Activated T-helper 1 cell treated with anti-CD3 and anti-CD28 coated beads, Interleukin-12 subunit alpha, Interleukin-12 subunit beta, Interleukin-2, Interleukin-4 antibody, amounts not matched to agents 30 ng/mL and 10 ng/mL and 1 ng/mL, durations not matched to agents 14 hours and 24 hours and 36 hours (primary cell): ENCODE measurements at regions not wholly inside any gene's neighbourhood (a gene's known extent, or its start where the extent isn't known, plus 50 kb on each side); places are given as distances from the start of the nearest gene placed in this dataset.

ENCODE experiments used
- DNase-seq: peaks from one replicate; pipeline ENCODE4 v3.0.0; 2021; ENCODE audit warnings: low spot score
- H3K27ac Mint-ChIP-seq: one replicate; pipeline ENCODE4 v1.8.0; 2021; ENCODE audit warnings: mild to moderate bottlenecking, mixed read lengths
- H3K27me3 Mint-ChIP-seq: one replicate; pipeline ENCODE4 v1.8.0; 2022; ENCODE audit warnings: mild to moderate bottlenecking, moderate library complexity, mixed read lengths; ENCODE audit not compliant: insufficient read depth
- H3K36me3 Mint-ChIP-seq: one replicate; pipeline ENCODE4 v1.8.0; 2021; ENCODE audit warnings: low read depth, mixed read lengths
- H3K4me1 Mint-ChIP-seq: one replicate; pipeline ENCODE4 v1.8.0; 2021; ENCODE audit warnings: low read depth, mixed read lengths
- H3K4me3 Mint-ChIP-seq: one replicate; pipeline ENCODE4 v1.8.0; 2021; ENCODE audit warnings: mild to moderate bottlenecking, moderate library complexity, mixed read lengths
- H3K9me3 Mint-ChIP-seq: one replicate; pipeline ENCODE4 v1.8.0; 2021; ENCODE audit warnings: mixed read lengths
- intact Hi-C: fragments of 100-400 bp; cut with micrococcal nuclease; formaldehyde crosslinking; loops from one replicate; pipeline ENCODE4 v1.15.1; 2024

DNA sequence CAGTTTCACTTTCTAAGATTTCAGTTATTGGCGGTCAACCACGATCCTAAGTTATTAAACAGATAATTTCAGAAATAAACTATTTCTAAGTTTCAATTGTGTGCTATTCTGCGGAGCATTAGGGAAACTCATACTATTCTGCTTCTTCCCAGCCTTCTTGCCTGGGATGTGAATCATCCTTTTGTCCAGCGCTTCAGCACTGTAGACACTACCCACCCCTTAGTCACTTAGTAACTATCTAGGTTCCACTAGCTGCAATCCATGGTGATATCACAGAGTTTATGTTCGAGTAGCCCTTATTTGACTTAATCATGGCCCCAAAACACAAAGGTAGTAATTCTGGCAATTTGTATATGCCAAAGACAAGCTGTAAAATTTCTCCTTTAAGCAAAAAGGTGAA lies 279.9 kb upstream of the ADAMTS5 start:
- Mint-ChIP-seq H3K4me3 (no peak overlapping the region), H3K27me3 (no peaks in the 10 kb centered on the region)
- no peak for DNase-seq

DNA sequence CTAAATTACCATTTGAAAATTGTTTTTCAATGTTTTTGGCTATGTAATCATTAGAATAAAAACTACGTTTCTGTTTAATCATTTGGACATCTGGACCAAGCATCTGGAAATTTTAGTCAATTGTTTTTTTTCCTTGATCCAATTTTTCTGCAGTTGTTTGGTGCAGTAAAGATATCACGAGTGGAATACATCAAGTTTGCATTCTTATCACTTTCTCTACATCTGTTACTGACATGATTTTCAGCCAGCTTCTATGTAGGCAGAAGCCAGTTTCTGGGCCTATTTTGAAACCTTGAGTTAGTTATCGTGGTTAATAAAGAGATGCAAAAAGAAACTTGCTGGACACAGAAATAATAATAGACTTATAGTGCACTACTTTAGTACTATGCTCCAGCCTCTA lies 277.9 kb upstream of the ADAMTS5 start:
- DNase-seq = no peak
- Mint-ChIP-seq H3K27ac (no peak overlapping the region), H3K27me3 (no peaks in the 10 kb centered on the region), H3K4me3 (no peak overlapping the region), H3K36me3 (no peaks in the 10 kb centered on the region), H3K4me1 (no peaks in the 10 kb centered on the region), H3K9me3 (no peaks in the 10 kb centered on the region)
- intact Hi-C loops = no loop called here

More for the DNA sequence above, 279.9 kb upstream of the ADAMTS5 start:
- peaks cover 3% of the 10 kb centered on the region for H3K9me3 Mint-ChIP-seq
- H3K36me3 Mint-ChIP-seq = no peaks in the 10 kb centered on the region
- H3K4me1 Mint-ChIP-seq = no peaks in the 10 kb centered on the region
- no peak overlapping the region for H3K27ac Mint-ChIP-seq
- intact Hi-C loops = no loop called here

DNA sequence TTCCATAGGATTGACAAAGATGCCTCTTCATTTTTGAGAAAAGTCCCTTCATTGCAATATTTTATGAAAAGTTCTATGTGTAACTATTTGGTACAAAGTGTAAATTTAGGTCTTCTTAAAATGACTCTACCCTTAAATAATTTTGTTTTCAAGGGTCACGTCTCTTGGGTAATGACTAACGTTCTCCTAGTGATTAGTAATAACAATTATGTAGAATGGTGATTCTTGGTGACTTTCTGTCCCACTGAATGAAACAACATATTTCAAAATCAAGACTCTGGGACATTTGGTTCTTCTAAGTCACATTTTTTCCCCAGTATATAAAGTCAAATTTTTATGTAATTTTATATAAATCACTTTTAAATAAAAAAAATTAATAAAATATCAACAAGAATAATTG lies 277.5 kb upstream of the ADAMTS5 start:
- no peak for DNase-seq
- Mint-ChIP-seq H3K27me3 (no peaks in the 10 kb centered on the region), H3K27ac (no peak overlapping the region), H3K4me1 (no peaks in the 10 kb centered on the region), H3K36me3 (no peaks in the 10 kb centered on the region), H3K9me3 (no peaks in the 10 kb centered on the region), H3K4me3 (no peak overlapping the region)
- intact Hi-C loops = no loop called here

DNA sequence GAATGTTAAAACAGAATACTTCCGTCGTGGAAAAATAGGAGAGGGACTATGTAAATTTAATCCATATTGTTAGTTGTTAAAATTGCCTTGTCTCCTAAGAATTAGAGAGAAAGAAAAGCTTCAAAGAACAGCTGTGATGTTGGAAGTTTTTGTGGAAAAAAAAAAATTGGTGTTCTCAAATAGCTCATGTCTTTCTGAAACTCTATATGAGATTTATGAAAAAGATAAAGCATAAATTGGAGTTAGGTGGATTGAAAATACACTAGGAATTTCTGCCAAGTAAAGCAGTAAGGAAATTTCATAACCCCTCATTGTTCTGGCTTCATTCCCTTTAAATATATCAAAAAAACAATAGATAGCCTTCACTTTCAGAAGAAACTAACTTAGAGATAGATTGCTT lies 274.0 kb upstream of the ADAMTS5 start:
- no peaks in the 10 kb centered on the region for H3K36me3 Mint-ChIP-seq
- H3K4me1 Mint-ChIP-seq = no peaks in the 10 kb centered on the region
- intact Hi-C loops = no loop called here
- DNase-seq = no peak
- H3K27ac Mint-ChIP-seq = no peak overlapping the region
- H3K9me3 Mint-ChIP-seq = no peaks in the 10 kb centered on the region
- H3K4me3 Mint-ChIP-seq = no peak overlapping the region
- no peaks in the 10 kb centered on the region for H3K27me3 Mint-ChIP-seq

DNA sequence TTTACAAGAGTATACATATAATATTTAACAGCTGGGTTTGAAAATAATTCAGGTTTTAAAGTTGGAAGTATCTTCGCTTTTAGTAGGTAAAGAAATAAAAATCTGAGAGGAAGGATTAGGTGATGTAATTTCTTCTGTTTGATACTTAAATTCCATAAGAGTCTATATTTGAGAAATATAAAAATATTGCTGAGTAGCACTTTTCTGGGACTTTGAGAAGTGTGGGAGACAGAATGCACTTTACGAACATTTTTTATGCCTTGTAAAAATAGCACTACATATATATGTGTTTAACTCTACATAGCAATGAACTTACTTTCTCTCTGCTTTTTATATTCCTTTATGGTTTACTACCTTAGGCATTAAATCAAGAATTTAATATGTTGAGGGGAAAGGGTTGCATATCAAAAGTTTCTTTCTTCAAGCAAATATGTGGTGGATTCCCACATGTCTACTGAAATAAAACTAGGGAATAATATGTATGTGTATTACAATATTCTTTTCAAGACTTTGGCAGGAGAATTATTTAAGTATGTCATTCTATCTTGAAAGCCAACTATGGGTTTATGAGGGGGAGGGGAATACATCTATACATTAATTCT lies 266.7 kb upstream of the ADAMTS5 start:
- Mint-ChIP-seq H3K9me3 (no peaks in the 10 kb centered on the region), H3K36me3 (no peaks in the 10 kb centered on the region), H3K4me3 (no peak overlapping the region), H3K4me1 (no peaks in the 10 kb centered on the region), H3K27ac (no peak overlapping the region), H3K27me3 (no peaks in the 10 kb centered on the region)
- DNase-seq = no peak
- intact Hi-C loops = no loop called here

DNA sequence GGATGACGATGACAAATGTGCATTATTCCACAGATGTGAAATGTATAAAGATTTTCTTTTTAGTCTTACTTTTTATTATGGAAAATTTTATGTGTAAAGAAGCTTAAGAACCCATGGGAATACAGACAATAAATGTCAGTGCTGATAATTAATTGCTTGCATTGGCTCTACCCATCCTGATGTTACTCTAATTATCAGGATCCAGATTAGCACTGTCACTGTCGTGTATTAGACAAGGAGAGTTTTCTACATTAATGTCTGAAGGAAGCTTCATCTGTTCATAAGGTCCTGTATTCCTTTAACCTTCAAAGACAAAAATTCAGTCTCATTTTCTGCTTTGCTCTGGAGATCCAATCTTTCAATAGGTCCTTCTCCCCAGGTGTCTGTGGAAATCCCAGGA lies 259.1 kb upstream of the ADAMTS5 start:
- no peaks in the 10 kb centered on the region for H3K36me3 Mint-ChIP-seq
- no peak overlapping the region for H3K27ac Mint-ChIP-seq
- H3K4me3 Mint-ChIP-seq = no peak overlapping the region
- intact Hi-C loops = no loop called here
- no peaks in the 10 kb centered on the region for H3K27me3 Mint-ChIP-seq
- no peaks in the 10 kb centered on the region for H3K9me3 Mint-ChIP-seq
- H3K4me1 Mint-ChIP-seq = no peaks in the 10 kb centered on the region
- DNase-seq = no peak

DNA sequence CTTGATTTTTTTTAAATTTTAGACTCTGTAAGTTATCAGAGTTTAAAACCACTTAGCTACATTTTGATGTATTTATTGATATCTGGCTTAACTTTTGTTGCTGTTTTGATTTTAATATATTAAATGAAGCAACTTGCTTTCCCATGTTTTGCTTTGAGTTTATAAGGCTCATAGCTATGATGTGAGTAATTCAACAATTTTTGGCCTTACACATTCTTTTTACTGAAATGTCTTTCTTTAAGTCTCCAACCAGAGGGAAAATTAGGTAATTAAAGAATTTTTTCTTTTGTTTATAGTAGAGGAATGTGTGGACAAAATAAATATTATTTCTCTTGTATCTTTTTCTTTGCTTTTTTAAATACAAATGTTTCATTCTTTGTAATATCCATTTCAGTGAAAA lies 258.3 kb upstream of the ADAMTS5 start:
- intact Hi-C loops = no loop called here
- H3K36me3 Mint-ChIP-seq = no peaks in the 10 kb centered on the region
- no peaks in the 10 kb centered on the region for H3K9me3 Mint-ChIP-seq
- H3K4me3 Mint-ChIP-seq = no peak overlapping the region
- no peak overlapping the region for H3K27ac Mint-ChIP-seq
- H3K4me1 Mint-ChIP-seq = no peaks in the 10 kb centered on the region
- no peak for DNase-seq
- H3K27me3 Mint-ChIP-seq = no peaks in the 10 kb centered on the region

DNA sequence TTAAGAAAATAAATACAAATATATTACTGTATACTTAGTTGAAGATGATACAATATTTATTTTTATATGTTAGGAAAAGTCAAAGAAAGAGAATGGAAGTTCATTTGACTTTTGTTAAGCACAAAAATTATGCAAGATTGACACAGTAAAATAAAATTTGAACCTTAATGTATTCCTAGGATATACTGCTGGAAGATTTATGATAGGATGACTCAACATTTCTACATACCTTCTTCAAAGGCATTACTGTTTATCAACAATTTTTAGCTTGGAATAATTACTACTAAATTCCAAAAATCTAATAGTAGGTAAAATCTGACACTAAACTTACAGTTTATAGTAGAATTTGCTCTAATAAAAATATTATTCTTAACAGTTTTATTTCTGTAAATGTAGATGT lies 257.3 kb upstream of the ADAMTS5 start:
- no peak for DNase-seq
- Mint-ChIP-seq H3K27ac (no peak overlapping the region), H3K9me3 (peaks cover 4% of the 10 kb centered on the region), H3K27me3 (no peaks in the 10 kb centered on the region), H3K36me3 (no peaks in the 10 kb centered on the region), H3K4me3 (no peak overlapping the region), H3K4me1 (no peaks in the 10 kb centered on the region)
- intact Hi-C loops = no loop called here

DNA sequence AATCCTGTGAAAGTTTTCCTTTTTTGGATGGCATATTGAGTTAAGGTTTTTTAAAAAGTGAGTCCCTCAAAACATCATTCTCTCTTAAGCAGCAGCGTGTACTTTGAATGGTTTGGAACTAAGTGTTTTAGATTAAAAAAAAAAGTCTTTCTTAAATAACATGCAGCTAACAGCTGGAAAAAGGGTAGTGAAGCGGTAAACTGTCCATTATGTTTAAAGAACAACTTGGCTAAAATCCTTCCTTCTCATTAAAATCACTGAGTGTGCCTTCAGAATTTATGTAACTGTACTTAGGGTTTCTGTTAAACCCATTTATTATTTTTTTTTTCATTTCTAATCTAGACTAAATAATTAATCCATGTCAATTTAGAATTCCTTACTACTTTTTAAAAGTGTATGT lies 254.2 kb upstream of the ADAMTS5 start:
- no peak for DNase-seq
- H3K27ac Mint-ChIP-seq = no peak overlapping the region

DNA sequence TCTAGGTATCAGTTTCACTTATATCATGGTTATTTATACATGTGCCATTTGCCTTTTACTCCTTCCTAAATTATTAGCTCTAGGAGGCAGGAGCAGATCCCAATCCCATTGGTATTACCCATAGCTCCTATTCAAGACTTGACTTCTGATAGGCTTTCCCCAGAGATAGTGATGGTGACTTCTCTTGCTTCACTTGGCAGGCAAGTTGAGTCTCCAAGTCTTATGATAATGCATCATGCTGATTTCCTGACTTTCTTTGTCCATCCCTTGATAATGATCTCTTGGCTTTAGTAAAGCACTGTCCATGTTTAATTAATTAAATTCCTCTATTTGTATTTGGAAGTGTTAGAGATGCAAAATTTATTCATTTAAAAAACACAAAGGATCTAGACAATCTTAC lies 253.5 kb upstream of the ADAMTS5 start:
- H3K27me3 Mint-ChIP-seq = no peaks in the 10 kb centered on the region

More for the DNA sequence above, 254.2 kb upstream of the ADAMTS5 start:
- no peaks in the 10 kb centered on the region for H3K27me3 Mint-ChIP-seq
- H3K9me3 Mint-ChIP-seq = peaks cover 4% of the 10 kb centered on the region
- no peaks in the 10 kb centered on the region for H3K36me3 Mint-ChIP-seq
- intact Hi-C loops = no loop called here
- no peak overlapping the region for H3K4me3 Mint-ChIP-seq
- no peaks in the 10 kb centered on the region for H3K4me1 Mint-ChIP-seq

DNA sequence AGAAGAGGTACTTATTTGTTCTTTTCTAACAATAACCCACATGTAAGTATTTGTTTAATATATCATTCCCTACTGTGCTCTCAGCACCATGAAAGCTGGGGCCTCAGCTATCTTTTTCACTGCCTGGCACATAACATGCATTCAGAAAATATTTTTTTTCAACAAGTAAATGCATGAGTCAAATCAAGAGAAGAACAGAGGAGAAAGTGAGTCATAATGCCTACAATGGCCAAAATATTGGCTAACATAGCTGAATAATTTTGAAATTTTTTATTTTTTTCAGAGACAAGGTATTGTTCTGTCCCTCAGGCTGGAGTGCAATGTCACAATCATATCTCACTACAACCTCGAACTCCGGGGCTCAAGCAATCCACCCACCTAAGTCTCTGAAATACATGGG lies 252.2 kb upstream of the ADAMTS5 start:
- intact Hi-C loops = no loop called here
- no peak for DNase-seq
- Mint-ChIP-seq H3K4me1 (no peaks in the 10 kb centered on the region), H3K27me3 (no peaks in the 10 kb centered on the region), H3K4me3 (no peak overlapping the region), H3K9me3 (peaks cover 4% of the 10 kb centered on the region), H3K36me3 (no peaks in the 10 kb centered on the region), H3K27ac (no peak overlapping the region)

More for the DNA sequence above, 253.5 kb upstream of the ADAMTS5 start:
- Mint-ChIP-seq H3K27ac (no peak overlapping the region), H3K36me3 (no peaks in the 10 kb centered on the region), H3K4me1 (no peaks in the 10 kb centered on the region), H3K4me3 (no peak overlapping the region), H3K9me3 (peaks cover 4% of the 10 kb centered on the region)
- no peak for DNase-seq
- intact Hi-C loops = no loop called here

DNA sequence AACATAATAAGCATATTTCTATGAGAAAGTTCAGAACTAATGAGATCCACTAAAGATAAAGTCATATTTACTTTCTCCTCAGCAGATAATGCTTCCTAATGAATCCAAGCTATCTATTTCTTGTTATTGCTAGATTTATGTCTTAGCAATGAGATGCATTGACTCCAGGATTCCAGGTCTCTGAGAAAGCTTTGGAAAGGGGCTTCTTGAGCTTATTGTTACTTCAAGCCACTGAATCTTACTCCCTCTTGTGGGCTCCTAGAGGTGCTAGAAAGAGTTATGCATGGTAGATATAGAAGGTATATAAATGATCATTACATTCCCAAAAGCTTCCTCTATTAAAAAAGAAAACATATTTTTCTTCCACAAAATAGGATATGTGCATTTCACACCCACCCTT lies 246.4 kb upstream of the ADAMTS5 start:
- H3K4me3 Mint-ChIP-seq = no peak overlapping the region
- no peak for DNase-seq
- H3K27me3 Mint-ChIP-seq = no peaks in the 10 kb centered on the region
- no peak overlapping the region for H3K27ac Mint-ChIP-seq
- peaks cover 3% of the 10 kb centered on the region for H3K9me3 Mint-ChIP-seq
- H3K4me1 Mint-ChIP-seq = no peaks in the 10 kb centered on the region
- intact Hi-C loops = no loop called here
- no peaks in the 10 kb centered on the region for H3K36me3 Mint-ChIP-seq

DNA sequence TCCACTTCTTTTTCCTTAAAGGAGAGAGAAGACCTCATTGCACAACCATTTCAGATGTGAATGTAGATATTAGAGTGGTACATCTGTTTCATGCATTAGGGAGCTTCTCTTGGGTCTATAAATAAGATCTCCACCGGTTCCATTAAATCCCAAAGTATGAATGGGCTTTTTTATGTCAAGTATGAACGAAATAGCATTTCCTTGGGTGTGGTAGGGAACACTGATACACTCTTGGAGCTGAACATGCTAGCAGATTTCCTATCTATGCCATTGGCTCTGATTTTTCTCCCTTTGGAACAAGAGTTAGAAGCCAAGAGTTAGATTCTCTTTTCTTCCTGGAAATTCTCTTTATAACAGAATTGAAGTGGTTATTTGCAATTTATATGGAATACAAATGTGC lies 245.6 kb upstream of the ADAMTS5 start:
- no peak overlapping the region for H3K27ac Mint-ChIP-seq
- H3K9me3 Mint-ChIP-seq = peaks cover 4% of the 10 kb centered on the region
- no peaks in the 10 kb centered on the region for H3K36me3 Mint-ChIP-seq
- no peaks in the 10 kb centered on the region for H3K4me1 Mint-ChIP-seq
- H3K4me3 Mint-ChIP-seq = no peak overlapping the region
- intact Hi-C loops = no loop called here
- no peak for DNase-seq
- no peaks in the 10 kb centered on the region for H3K27me3 Mint-ChIP-seq

DNA sequence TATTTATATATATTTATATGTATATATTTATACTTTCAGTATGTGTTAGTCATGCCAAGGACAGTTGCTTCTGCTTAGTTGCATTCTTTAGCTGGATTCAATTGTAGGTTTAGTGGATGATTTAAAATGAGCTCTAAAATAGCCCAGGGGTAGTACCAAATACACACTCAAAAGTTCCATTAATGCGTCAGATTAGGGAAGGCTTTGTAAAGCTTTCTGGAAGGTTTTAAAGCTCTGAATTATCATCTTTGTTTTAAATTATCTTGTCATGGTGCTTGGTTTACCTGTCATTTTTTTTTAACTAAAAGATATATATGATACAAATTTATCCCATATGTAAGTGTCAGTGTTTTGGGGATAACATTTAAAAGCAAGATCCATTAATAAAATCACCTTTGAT lies 242.7 kb upstream of the ADAMTS5 start:
- H3K27me3 Mint-ChIP-seq = no peaks in the 10 kb centered on the region
- H3K36me3 Mint-ChIP-seq = no peaks in the 10 kb centered on the region
- intact Hi-C loops = no loop called here
- H3K9me3 Mint-ChIP-seq = peaks cover 8% of the 10 kb centered on the region
- no peak for DNase-seq
- H3K4me3 Mint-ChIP-seq = no peak overlapping the region
- no peak overlapping the region for H3K27ac Mint-ChIP-seq
- H3K4me1 Mint-ChIP-seq = no peaks in the 10 kb centered on the region
